GM23248 (cell line): ENCODE measurements at regions not wholly inside any gene's neighbourhood (a gene's known extent, or its start where the extent isn't known, plus 50 kb on each side); places are given as distances from the start of the nearest gene placed in this dataset.

Experiments used
- EZH2 ChIP-seq: fragments of 200-600 bp; sonication (generic); IDR thresholded peaks from 2 replicates; pipeline ENCODE4 v1.6.1; 2018; ENCODE audit warnings: antibody characterized with exemption, mild to moderate bottlenecking; ENCODE audit not compliant: insufficient read depth, poor library complexity, severe bottlenecking
- EZH2phosphoT487 ChIP-seq: fragments of 200-600 bp; sonication (generic); IDR thresholded peaks from 2 replicates; pipeline ENCODE4 v1.6.1; 2018; ENCODE audit warnings: antibody characterized with exemption, moderate library complexity, mild to moderate bottlenecking, low read depth; ENCODE audit not compliant: insufficient read depth

DNA sequence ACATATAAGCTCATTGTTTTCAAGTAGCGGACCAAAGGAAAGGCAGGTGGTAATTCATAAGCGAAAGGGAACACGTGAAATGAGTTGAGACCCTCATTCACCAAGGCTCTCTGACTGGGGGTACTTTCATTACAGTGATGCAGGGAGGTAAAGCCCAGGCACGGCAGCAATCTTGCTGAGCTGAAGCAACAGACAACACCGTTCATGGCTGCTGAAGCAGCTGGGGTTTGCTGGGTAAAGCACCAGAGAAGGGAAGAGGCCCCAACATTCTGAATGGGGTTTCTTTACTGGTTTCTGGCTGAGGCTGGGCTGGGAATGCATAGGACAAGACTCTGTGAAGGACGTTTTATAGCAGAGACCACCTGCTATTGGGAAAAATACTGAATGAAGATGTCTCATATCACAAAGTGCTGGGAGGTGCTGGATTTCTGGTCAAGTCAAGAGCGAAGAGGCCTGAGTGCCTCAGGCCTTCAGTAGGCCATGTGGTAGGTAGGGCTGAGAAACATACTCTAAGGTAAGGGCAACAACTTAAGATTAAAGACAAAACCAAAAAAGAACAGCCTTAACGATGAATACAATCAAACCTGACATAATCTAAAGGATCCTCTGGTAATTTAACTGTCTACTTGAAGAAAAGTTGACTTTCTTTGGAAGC is 324.7 kb upstream of the PIK3C3 start:
- TF ChIP-seq EZH2phosphoT487 (no peak), EZH2 (no peak)
